H1 (cell line): ENCODE measurements at regions not wholly inside any gene's neighbourhood (a gene's known extent, or its start where the extent isn't known, plus 50 kb on each side); places are given as distances from the start of the nearest gene placed in this dataset.

Experiments
- JUND ChIP-seq: IDR thresholded peaks from 2 replicates; pipeline ENCODE4 v1.6.1; 2011; ENCODE audit warnings: mild to moderate bottlenecking, improper control_type of control experiment, low read length
- TEAD4 ChIP-seq: IDR thresholded peaks from 2 replicates; pipeline ENCODE4 v1.6.1; 2012; ENCODE audit warnings: low read depth, low read length, inconsistent platforms, mixed read lengths
- TF ChIP-seq, protein P1 (sequence below): IDR thresholded peaks from 2 replicates; pipeline ENCODE4 v1.6.1; 2011; ENCODE audit warnings: low read length, improper control_type of control experiment
- TF ChIP-seq, protein P2 (sequence below), 3 experiments: IDR thresholded peaks; 1 replicate in 2 of 3; 2 replicates in 1 of 3; pipeline versions ENCODE4 v1.5.1 to v1.6.1; 2011; ENCODE audit warnings: low read length in 3 of 3, mild to moderate bottlenecking in 3 of 3, inconsistent platforms in 2 of 3, low read depth in 1 of 3, moderate library complexity in 1 of 3; ENCODE audit not compliant: insufficient read depth in 1 of 3; ENCODE audit errors: control extremely low read depth in 1 of 3

DNA sequence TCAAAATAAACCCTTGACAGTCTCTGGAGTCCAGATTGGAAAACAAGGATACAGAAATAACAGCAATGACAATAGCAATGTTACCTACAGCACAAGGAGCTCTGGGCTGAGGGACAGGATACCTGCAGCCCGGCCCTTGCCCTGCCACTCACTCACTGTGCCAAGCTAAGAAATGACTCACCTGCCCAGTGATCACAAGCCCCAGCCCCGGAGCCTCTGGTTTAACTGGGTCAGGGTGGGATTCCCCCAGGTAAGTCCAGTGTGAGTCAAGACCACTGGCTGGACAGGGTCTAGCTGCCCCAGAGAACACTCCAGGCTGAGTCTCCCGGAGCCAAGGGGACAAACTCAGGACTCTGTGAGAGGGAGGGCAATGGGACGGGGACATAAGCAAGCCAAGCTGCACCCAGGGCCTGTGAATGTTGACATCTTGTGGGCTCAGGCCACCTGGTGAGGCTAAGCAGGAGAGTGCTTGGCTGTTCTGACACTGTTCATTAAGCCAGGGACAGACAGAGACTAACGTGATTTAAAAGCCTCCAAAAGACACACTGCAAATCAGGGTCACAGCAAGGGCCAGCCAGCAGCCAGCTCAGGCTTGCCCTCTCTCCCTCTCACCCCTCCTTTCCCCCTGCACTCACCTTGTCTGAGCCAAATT lies 64.1 kb downstream of the MIS18A start:
- TF ChIP-seq, protein P1, sequence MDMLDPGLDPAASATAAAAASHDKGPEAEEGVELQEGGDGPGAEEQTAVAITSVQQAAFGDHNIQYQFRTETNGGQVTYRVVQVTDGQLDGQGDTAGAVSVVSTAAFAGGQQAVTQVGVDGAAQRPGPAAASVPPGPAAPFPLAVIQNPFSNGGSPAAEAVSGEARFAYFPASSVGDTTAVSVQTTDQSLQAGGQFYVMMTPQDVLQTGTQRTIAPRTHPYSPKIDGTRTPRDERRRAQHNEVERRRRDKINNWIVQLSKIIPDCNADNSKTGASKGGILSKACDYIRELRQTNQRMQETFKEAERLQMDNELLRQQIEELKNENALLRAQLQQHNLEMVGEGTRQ: no peak
- TF ChIP-seq JUND (no peak), TEAD4 (no peak)
- TF ChIP-seq, protein P2, sequence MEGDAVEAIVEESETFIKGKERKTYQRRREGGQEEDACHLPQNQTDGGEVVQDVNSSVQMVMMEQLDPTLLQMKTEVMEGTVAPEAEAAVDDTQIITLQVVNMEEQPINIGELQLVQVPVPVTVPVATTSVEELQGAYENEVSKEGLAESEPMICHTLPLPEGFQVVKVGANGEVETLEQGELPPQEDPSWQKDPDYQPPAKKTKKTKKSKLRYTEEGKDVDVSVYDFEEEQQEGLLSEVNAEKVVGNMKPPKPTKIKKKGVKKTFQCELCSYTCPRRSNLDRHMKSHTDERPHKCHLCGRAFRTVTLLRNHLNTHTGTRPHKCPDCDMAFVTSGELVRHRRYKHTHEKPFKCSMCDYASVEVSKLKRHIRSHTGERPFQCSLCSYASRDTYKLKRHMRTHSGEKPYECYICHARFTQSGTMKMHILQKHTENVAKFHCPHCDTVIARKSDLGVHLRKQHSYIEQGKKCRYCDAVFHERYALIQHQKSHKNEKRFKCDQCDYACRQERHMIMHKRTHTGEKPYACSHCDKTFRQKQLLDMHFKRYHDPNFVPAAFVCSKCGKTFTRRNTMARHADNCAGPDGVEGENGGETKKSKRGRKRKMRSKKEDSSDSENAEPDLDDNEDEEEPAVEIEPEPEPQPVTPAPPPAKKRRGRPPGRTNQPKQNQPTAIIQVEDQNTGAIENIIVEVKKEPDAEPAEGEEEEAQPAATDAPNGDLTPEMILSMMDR (IDR thresholded peaks at IDR 0.05; ENCODE audit: control extremely low read depth in 1 of 3, insufficient read depth in 1 of 3, low read depth in 1 of 3, low read length in 3 of 3): no peak
